GM20000 (cell line): ENCODE measurements at regions not wholly inside any gene's neighbourhood (a gene's known extent, or its start where the extent isn't known, plus 50 kb on each side); places are given as distances from the start of the nearest gene placed in this dataset.

Experiments
- DNase-seq: peaks from one replicate; pipeline ENCODE4 v3.0.0; 2012; ENCODE audit warnings: low spot score
- CTCF ChIP-seq: IDR thresholded peaks from 2 replicates; pipeline ENCODE4 v1.5.1; 2012; ENCODE audit warnings: mild to moderate bottlenecking, control low read depth; ENCODE audit errors: extremely low read depth, missing control alignments

- no peak for TF ChIP-seq CTCF
- DNase-seq, result no peak
These were observed 354.1 kb upstream of the CDH4 start for GRCh38 chr20:60897976-60898375.

- TF ChIP-seq CTCF, result no peak
- no peak for DNase-seq
These were observed 352.7 kb upstream of the CDH4 start for GRCh38 chr20:60899320-60899719.

DNA sequence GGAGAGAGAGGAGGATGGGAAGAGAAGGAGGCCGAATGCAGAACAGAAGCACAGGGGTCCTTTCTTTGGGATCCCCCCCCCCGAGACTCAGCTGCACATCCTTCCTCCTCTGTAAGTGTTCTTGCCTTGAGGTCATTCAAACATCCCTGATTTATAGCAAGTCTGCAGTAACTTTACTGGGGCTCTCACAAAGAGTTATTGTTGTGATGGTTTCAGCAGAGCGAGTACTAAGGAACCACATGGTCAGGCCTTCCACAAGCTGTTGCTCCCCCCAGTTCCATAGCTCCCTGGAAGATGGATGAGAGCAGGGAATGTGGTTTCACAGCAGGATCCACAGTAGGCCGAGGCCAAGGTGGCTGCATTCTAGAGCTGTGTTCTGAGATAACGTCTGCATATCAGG lies 351.4 kb upstream of the CDH4 start:
- no peak for DNase-seq
- TF ChIP-seq CTCF, result no peak

GRCh38 chr20:60901831-60902230 lies 350.2 kb upstream of the CDH4 start:
- TF ChIP-seq CTCF, result no peak
- DNase-seq, result no peak

- TF ChIP-seq CTCF, result no peak
- DNase-seq, result no peak
These were observed 348.6 kb upstream of the CDH4 start for GRCh38 chr20:60903325-60903971.

- no peak for TF ChIP-seq CTCF
- no peak for DNase-seq
These were observed 347.3 kb upstream of the CDH4 start for GRCh38 chr20:60904730-60905129.

GRCh38 chr20:60905919-60906318 lies 346.1 kb upstream of the CDH4 start:
- DNase-seq, result no peak
- TF ChIP-seq CTCF, result no peak

- no peak for DNase-seq
- TF ChIP-seq CTCF, result no peak
These were observed 345.5 kb upstream of the CDH4 start for GRCh38 chr20:60906555-60906954.
